OCI-LY3 (cell line): ENCODE measurements at regions not wholly inside any gene's neighbourhood (a gene's known extent, or its start where the extent isn't known, plus 50 kb on each side); places are given as distances from the start of the nearest gene placed in this dataset.

Experiments
- EZH2phosphoT487 ChIP-seq: fragments of 200-600 bp; shearing (Covaris generic); IDR thresholded peaks from 2 replicates; pipeline ENCODE4 v1.6.1; 2018; ENCODE audit warnings: antibody characterized with exemption, mixed run types, low read depth
- TF ChIP-seq, protein P1 (sequence below): fragments of 200-600, 300-600 bp; sonication (generic); IDR thresholded peaks from 2 replicates; pipeline ENCODE4 v1.5.1; 2014; ENCODE audit warnings: antibody characterized with exemption, low read length, low read depth

DNA sequence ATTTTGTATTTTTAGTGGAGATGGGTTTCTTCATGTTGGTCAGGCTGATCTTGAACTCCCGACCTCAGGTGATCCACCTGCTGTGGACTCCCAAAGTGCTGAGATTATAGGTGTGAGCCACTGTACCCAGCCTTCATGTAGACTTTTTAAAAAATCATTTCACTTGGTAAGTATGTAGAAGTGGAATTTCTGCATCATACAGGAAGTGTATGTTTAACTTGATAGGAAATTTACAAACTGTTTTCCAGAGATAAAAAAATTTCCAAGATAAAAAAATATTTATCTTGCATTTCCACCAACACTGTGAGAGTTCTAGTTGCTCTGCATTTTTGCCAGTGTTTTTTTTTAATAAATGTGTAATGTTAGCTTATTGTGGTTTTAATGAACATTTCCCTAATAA lies 155.8 kb downstream of the ZNF608 start:
- TF ChIP-seq, protein P1, sequence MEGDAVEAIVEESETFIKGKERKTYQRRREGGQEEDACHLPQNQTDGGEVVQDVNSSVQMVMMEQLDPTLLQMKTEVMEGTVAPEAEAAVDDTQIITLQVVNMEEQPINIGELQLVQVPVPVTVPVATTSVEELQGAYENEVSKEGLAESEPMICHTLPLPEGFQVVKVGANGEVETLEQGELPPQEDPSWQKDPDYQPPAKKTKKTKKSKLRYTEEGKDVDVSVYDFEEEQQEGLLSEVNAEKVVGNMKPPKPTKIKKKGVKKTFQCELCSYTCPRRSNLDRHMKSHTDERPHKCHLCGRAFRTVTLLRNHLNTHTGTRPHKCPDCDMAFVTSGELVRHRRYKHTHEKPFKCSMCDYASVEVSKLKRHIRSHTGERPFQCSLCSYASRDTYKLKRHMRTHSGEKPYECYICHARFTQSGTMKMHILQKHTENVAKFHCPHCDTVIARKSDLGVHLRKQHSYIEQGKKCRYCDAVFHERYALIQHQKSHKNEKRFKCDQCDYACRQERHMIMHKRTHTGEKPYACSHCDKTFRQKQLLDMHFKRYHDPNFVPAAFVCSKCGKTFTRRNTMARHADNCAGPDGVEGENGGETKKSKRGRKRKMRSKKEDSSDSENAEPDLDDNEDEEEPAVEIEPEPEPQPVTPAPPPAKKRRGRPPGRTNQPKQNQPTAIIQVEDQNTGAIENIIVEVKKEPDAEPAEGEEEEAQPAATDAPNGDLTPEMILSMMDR: no peak
- TF ChIP-seq EZH2phosphoT487: no peak
